ENCODE measurements at regions not wholly inside any gene's neighbourhood (a gene's known extent, or its start where the extent isn't known, plus 50 kb on each side); places are given as distances from the start of the nearest gene placed in this dataset.
A peak's percentile ranks its signal among the peaks of the same experiment; 100 is the strongest.

- Mint-ChIP-seq H3K27ac (no peak overlapping the region), H3K9me3 (no peaks in the 10 kb centered on the region), H3K4me1 (ENCODE audit: low read depth in 2 of 2) (peaks cover 3 to 8% of the 10 kb centered on the region in 2 donors), H3K4me3 (no peak overlapping the region), H3K27me3 (peaks cover 7 to 11% of the 10 kb centered on the region in 2 donors), H3K36me3 (ENCODE audit: insufficient read depth) (no peaks in the 10 kb centered on the region)
- DNase-seq = no peak
- no peak for ATAC-seq (replicated peaks)
Observed at GRCh38 chr13:29948791-29949190, 98.4 kb upstream of the UBL3 start.

GRCh38 chr13:29948244-29948643, 97.8 kb upstream of the UBL3 start:
- no peak for ATAC-seq (replicated peaks)
- H3K27me3 Mint-ChIP-seq = peaks cover 7 to 11% of the 10 kb centered on the region in 2 donors

DNA sequence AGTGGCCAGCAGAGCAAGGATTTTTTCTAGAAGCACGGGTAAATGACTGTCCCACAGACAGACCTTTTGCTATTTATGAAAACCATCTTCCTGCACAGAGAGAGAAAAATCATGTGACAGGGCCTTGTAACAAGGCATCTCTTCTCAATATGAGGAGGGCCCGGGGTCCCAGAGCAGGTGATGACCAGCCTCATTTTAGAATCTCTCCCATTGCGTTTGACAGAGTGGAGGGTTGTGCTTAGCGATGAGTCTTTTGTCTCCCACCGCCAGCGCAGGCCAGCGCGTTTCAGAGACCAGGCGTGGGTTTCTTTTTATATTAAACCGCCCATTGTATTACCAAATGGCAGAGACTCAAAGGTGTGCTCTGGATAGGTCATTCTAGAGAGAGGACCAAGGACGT, 97.4 kb upstream of the UBL3 start:
- no peak for ATAC-seq (replicated peaks)
- Mint-ChIP-seq H3K4me3 (no peak overlapping the region), H3K27me3 (peaks cover 7 to 11% of the 10 kb centered on the region in 2 donors), H3K27ac (peak overlapping the region in 1 of 2 donors; percentile 39), H3K9me3 (no peaks in the 10 kb centered on the region), H3K4me1 (ENCODE audit: low read depth in 2 of 2) (peaks cover 2 to 4% of the 10 kb centered on the region in 2 donors), H3K36me3 (ENCODE audit: insufficient read depth) (no peaks in the 10 kb centered on the region)
- no peak for DNase-seq

More at GRCh38 chr13:29948244-29948643, 97.8 kb upstream of the UBL3 start:
- no peaks in the 10 kb centered on the region for H3K9me3 Mint-ChIP-seq
- no peak overlapping the region for H3K4me3 Mint-ChIP-seq
- no peak overlapping the region for H3K27ac Mint-ChIP-seq
- no peaks in the 10 kb centered on the region for H3K36me3 Mint-ChIP-seq (ENCODE audit: insufficient read depth)
- no peak for DNase-seq
- H3K4me1 Mint-ChIP-seq (ENCODE audit: low read depth in 2 of 2) = peaks cover 2 to 4% of the 10 kb centered on the region in 2 donors

- Mint-ChIP-seq H3K27me3 (peaks cover 7 to 11% of the 10 kb centered on the region in 2 donors), H3K4me3 (no peak overlapping the region), H3K36me3 (ENCODE audit: insufficient read depth) (no peaks in the 10 kb centered on the region), H3K9me3 (no peaks in the 10 kb centered on the region), H3K27ac (no peak overlapping the region), H3K4me1 (ENCODE audit: low read depth in 2 of 2) (peaks cover 2 to 3% of the 10 kb centered on the region in 2 donors)
- no peak for ATAC-seq (replicated peaks)
- DNase-seq = no peak
Observed at GRCh38 chr13:29946093-29946492, 95.7 kb upstream of the UBL3 start.

GRCh38 chr13:29943686-29944085, 93.3 kb upstream of the UBL3 start:
- DNase-seq (no peak), ATAC-seq (replicated peaks) (no peak)
- Mint-ChIP-seq H3K27me3 (peaks cover 0 to 6% of the 10 kb centered on the region in 2 donors), H3K4me3 (no peak overlapping the region), H3K4me1 (ENCODE audit: low read depth in 2 of 2) (peaks cover 2 to 8% of the 10 kb centered on the region in 2 donors), H3K36me3 (ENCODE audit: insufficient read depth) (no peaks in the 10 kb centered on the region), H3K9me3 (no peaks in the 10 kb centered on the region), H3K27ac (no peak overlapping the region)

DNA sequence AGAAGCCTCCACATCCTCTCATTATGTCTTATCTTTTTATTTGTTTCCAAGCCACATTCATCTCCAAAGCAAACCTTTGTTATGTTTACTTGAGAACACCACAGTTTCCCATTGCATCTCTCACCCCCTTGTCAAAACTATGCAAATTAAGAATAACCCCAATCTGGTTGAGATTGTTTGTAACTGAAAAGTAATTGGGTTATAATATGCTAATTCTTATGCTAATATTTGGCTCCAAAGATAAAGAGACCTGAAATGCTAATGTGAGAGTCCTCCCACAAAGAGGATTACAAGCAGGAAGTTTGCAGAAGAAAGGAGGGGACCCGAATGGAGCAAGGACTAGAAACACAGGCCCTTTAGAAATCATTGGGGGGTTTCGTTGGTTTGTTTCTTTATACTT, 92.9 kb upstream of the UBL3 start:
- H3K4me3 Mint-ChIP-seq = no peak overlapping the region
- no peak for DNase-seq
- no peak overlapping the region for H3K27ac Mint-ChIP-seq
- H3K9me3 Mint-ChIP-seq = no peaks in the 10 kb centered on the region
- H3K4me1 Mint-ChIP-seq (ENCODE audit: low read depth in 2 of 2) = peaks cover 4 to 10% of the 10 kb centered on the region in 2 donors
- peaks cover 0 to 2% of the 10 kb centered on the region in 2 donors for H3K27me3 Mint-ChIP-seq
- no peaks in the 10 kb centered on the region for H3K36me3 Mint-ChIP-seq (ENCODE audit: insufficient read depth)
- ATAC-seq (replicated peaks) = no peak

DNA sequence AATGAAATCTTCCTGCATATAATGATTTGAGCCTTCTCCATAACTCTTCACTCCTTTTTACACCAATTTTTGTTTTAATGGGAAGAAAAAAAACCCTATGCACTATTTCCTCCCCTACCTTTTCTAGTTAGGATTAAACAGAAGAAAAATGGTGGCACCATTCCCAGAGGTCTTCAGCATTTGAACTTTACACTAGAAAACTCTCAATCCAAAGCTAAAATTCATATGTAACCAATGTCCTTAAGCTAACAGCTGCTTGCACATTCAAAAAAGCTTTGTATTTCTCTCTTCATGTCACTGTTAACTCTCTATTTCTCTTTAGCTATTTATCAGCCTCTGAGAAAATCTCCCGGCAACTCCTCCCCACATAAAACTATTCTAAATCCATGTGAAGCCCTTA, 90.3 kb upstream of the UBL3 start:
- Mint-ChIP-seq H3K27ac (peak overlapping the region in 1 of 2 donors; percentile 3), H3K9me3 (no peaks in the 10 kb centered on the region), H3K36me3 (ENCODE audit: insufficient read depth) (no peaks in the 10 kb centered on the region), H3K27me3 (no peaks in the 10 kb centered on the region), H3K4me1 (ENCODE audit: low read depth in 2 of 2) (peaks cover 28 to 35% of the 10 kb centered on the region in 2 donors), H3K4me3 (no peak overlapping the region)
- DNase-seq (no peak), ATAC-seq (replicated peaks) (no peak)

DNA sequence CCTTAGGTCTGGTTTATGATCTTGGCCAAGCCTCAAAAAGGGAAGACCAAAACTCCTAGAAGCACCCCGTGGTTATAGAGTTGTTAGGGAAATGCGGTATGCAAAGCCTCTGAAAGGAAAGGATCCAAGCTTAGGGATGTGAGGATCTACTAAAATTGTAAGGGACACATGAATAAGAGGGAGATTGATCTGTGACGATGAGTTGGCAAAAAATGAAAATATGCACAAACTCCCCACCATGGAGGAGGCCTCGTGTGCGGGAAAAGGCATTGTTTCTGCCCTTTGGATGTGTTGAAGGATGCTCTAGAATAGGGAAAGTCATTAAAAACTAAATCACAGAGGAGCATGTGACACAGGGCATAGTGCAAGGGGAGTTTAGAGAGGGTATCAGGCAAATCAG, 88.7 kb upstream of the UBL3 start:
- H3K4me1 Mint-ChIP-seq (ENCODE audit: low read depth in 2 of 2) = peaks cover 39 to 49% of the 10 kb centered on the region in 2 donors
- no peak overlapping the region for H3K27ac Mint-ChIP-seq
- no peaks in the 10 kb centered on the region for H3K9me3 Mint-ChIP-seq
- no peaks in the 10 kb centered on the region for H3K27me3 Mint-ChIP-seq
- DNase-seq (no peak), ATAC-seq (replicated peaks) (no peak)
- H3K4me3 Mint-ChIP-seq = no peak overlapping the region
- peaks cover 4% of the 10 kb centered on the region for H3K36me3 Mint-ChIP-seq (ENCODE audit: insufficient read depth)

- Mint-ChIP-seq H3K36me3 (ENCODE audit: insufficient read depth) (peaks cover 4% of the 10 kb centered on the region), H3K27me3 (no peaks in the 10 kb centered on the region), H3K9me3 (no peaks in the 10 kb centered on the region), H3K4me1 (ENCODE audit: low read depth in 2 of 2) (peaks cover 36 to 55% of the 10 kb centered on the region in 2 donors), H3K4me3 (peak overlapping the region; percentile 45 to 95), H3K27ac (peak overlapping the region; percentile 74 to 75)
- DNase-seq (peak in 1 of 3 experiments; percentile 13), ATAC-seq (replicated peaks) (no peak)
Observed at GRCh38 chr13:29937841-29938240, 87.4 kb upstream of the UBL3 start.

DNA sequence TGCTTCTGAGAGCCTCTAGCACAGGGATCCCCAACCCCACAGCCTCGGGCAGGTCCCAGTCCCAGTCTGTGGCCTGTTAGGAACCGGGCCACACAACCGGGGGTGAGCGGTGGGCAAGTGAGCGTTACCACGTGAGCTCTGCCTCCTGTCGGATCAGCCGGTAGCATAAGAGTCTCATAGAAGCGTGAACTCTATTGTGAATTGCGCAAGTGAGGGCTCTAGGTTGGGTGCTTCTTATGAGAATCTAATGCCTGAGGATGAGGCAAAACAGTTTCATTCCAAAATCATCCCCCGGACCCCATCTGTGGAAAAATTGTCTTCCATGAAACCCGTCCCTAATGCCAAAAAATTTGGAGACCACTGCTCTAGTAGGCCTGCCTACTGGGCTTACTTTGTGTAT, 87.0 kb upstream of the UBL3 start:
- Mint-ChIP-seq H3K27ac (peak overlapping the region; percentile 74 to 75), H3K9me3 (no peaks in the 10 kb centered on the region), H3K36me3 (ENCODE audit: insufficient read depth) (peaks cover 4% of the 10 kb centered on the region), H3K27me3 (no peaks in the 10 kb centered on the region), H3K4me3 (peak overlapping the region; percentile 95 to 97), H3K4me1 (ENCODE audit: low read depth in 2 of 2) (peaks cover 36 to 55% of the 10 kb centered on the region in 2 donors)
- DNase-seq = no peak
- no peak for ATAC-seq (replicated peaks)

- DNase-seq (no peak), ATAC-seq (replicated peaks) (no peak)
- H3K4me1 Mint-ChIP-seq (ENCODE audit: low read depth in 2 of 2) = peaks cover 36 to 51% of the 10 kb centered on the region in 2 donors
- no peaks in the 10 kb centered on the region for H3K9me3 Mint-ChIP-seq
- H3K27ac Mint-ChIP-seq = peak overlapping the region; percentile 74 to 75
- no peaks in the 10 kb centered on the region for H3K27me3 Mint-ChIP-seq
- peaks cover 4% of the 10 kb centered on the region for H3K36me3 Mint-ChIP-seq (ENCODE audit: insufficient read depth)
- peak overlapping the region; percentile 95 to 97 for H3K4me3 Mint-ChIP-seq
Observed at GRCh38 chr13:29936956-29937355, 86.5 kb upstream of the UBL3 start.

DNA sequence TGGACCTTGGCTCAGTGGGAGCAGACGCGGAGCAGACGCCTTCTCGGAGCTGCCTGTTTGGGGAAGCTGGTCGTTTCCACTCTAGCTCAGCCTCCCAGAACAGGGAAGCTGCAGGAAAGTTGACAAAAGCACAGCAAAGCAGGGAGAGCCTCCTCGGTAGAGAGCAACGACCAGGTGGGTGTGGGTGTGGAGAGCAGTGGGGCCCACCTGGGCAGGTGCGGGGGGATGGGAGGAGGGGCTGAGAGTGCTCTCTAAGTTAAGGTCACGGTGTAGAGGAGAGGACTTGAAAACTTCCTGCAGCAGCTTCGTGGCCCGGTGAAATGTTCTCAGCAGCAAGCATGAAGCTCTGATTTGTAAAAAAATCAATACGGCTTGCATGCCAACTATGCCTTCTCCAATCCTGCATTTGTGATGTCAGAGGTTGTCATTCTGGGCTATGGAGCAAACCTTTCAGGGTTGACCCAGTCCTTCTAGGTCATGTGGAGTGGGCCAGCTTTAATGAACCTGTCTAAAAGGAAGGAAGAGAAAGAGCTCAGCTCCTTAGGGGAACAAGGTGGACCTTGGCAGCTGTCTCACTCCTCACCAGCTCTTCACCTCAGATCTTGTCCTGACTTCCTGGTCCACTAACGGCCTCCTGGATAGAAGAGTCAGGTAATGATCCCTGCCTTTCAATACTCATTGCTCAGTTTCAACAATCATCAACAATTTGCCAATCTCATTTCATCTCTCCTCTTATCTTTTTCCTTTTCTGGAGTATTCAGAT, 85.8 kb upstream of the UBL3 start:
- DNase-seq (no peak), ATAC-seq (replicated peaks) (no peak)
- Mint-ChIP-seq H3K36me3 (ENCODE audit: insufficient read depth) (peaks cover 4% of the 10 kb centered on the region), H3K4me3 (peak overlapping the region; percentile 95 to 97), H3K27ac (peak overlapping the region; percentile 91 to 96), H3K27me3 (no peaks in the 10 kb centered on the region), H3K9me3 (no peaks in the 10 kb centered on the region), H3K4me1 (ENCODE audit: low read depth in 2 of 2) (peaks cover 36 to 51% of the 10 kb centered on the region in 2 donors)

DNA sequence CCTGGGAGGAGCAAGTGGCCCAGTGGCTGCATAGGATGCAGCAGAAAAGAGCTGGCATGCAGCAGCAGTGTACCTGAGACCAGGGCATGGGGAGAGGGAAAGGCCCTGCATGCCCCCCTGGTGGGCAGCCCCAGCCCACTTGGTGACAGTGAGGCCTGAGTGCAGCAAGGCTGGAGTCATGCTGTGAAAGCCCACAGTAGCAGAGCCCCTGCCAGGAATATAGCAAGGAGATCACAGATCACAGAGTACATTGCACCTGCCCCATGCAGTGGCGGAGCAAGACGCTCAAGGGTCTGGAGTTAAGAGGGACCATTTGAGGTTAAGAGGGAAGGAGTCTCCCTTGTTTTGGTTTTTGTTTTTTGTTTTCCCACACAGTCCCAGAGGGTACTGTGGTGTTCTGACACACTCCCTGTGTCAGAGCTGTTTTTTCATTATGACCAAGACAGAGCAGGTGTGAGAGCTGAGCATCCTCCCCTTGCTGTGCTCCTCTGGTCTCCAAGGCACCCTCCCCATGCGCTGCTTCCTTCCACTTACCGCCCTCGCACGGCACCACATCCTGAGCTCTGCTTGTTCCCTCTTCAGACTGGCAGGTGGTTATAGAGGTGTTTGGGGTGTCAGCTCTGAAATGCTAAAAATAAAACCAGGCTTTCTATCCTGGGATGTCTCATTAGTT, 85.0 kb upstream of the UBL3 start:
- peaks cover 36 to 51% of the 10 kb centered on the region in 2 donors for H3K4me1 Mint-ChIP-seq (ENCODE audit: low read depth in 2 of 2)
- no peaks in the 10 kb centered on the region for H3K27me3 Mint-ChIP-seq
- peak overlapping the region; percentile 95 to 97 for H3K4me3 Mint-ChIP-seq
- peak overlapping the region; percentile 91 to 96 for H3K27ac Mint-ChIP-seq
- DNase-seq (peak; percentile 74 to 77 (median 76)), ATAC-seq (replicated peaks) (peak; percentile 95)
- H3K36me3 Mint-ChIP-seq (ENCODE audit: insufficient read depth) = peaks cover 4% of the 10 kb centered on the region
- H3K9me3 Mint-ChIP-seq = no peaks in the 10 kb centered on the region
